GM12892 (cell line): ENCODE measurements at regions not wholly inside any gene's neighbourhood (a gene's known extent, or its start where the extent isn't known, plus 50 kb on each side); places are given as distances from the start of the nearest gene placed in this dataset.

Experiments used
- POLR2A ChIP-seq: IDR thresholded peaks from 2 replicates; pipeline ENCODE4 v1.6.1; 2011; ENCODE audit warnings: low read depth, low read length, control low read depth
- POLR2AphosphoS5 ChIP-seq: IDR thresholded peaks from 2 replicates; pipeline ENCODE4 v1.6.1; 2011; ENCODE audit warnings: low read depth, low read length, control low read depth
- TAF1 ChIP-seq: IDR thresholded peaks from 2 replicates; pipeline ENCODE4 v1.6.1; 2011; ENCODE audit warnings: low read depth, mild to moderate bottlenecking, control low read depth, low read length, borderline replicate concordance

- TF ChIP-seq POLR2A (no peak), TAF1 (no peak), POLR2AphosphoS5 (no peak)
These were observed 207.3 kb upstream of the GYPC start for GRCh38 chr2:126448611-126449010.
